ENCODE measurements at regions not wholly inside any gene's neighbourhood (a gene's known extent, or its start where the extent isn't known, plus 50 kb on each side); places are given as distances from the start of the nearest gene placed in this dataset.

DNA sequence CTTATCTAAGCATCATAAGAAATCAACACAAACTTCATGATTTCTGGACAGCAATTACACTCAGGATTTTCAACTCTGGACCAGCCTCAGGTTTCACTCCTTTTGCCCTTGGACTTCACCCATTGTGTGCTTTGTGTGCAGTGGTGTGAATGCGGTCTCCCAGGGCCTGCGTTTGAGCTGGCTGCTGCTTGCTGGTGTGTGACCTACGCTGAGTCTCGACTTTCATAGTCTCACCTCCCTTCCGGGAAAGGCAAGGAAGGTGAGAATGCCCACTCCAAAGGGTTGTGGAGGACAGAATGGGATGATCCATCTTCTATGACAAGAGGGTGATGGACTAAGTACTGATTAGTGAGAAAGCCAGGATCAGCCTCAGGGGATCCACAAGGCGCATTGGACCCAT lies 228.8 kb downstream of the C12orf75 start:
- Histone ChIP-seq H3K36me3 (ENCODE audit: control insufficient read depth in 2 of 2, insufficient read depth in 2 of 2, low read length in 1 of 2) (no peaks in the 10 kb centered on the region), H3K9me3 (replicated peaks; ENCODE audit: control insufficient read depth, insufficient read depth, low read length) (no peaks in the 10 kb centered on the region), H3K27ac (ENCODE audit: control insufficient read depth, insufficient read depth) (no peak overlapping the region), H3K4me2 (ENCODE audit: control insufficient read depth, insufficient read depth) (no peak overlapping the region), H3K79me2 (ENCODE audit: control insufficient read depth, insufficient read depth, low read length) (no peaks in the 10 kb centered on the region), H4K20me1 (ENCODE audit: control insufficient read depth, insufficient read depth) (no peaks in the 10 kb centered on the region), H2AFZ (ENCODE audit: control insufficient read depth, low read depth, low read length) (no peak overlapping the region), H3K9ac (ENCODE audit: control insufficient read depth, insufficient read depth, low read length) (no peak overlapping the region), H3K4me3 (no peak overlapping the region), H3K27me3 (replicated peaks in 1 of 2; ENCODE audit: control insufficient read depth in 2 of 2, insufficient read depth in 2 of 2, low read length in 1 of 2) (no peaks in the 10 kb centered on the region), H3K4me1 (ENCODE audit: control insufficient read depth, insufficient read depth, low read length) (no peaks in the 10 kb centered on the region)
- RAD21 ChIA-PET (ENCODE audit: unreplicated experiment) = no interaction called here
- intact Hi-C loops (cut with micrococcal nuclease; ENCODE audit: unreplicated experiment) (no loop called here), in situ Hi-C loops (cut with MboI) (no loop called here)
- no peak for ATAC-seq
- 42% methylated on average over 6 of the region's 6 CpGs for WGBS (ENCODE audit: insufficient coverage, insufficient replicate concordance, low lambda C conversion rate, missing lambda C conversion rate)
- no peak for TF ChIP-seq IKZF2 (IDR thresholded peaks at IDR 0.05)
- no TSS peak for BruUV-seq (replicated peaks)
- POLR2A ChIA-PET = no interaction called here
- SMC1A ChIA-PET (ENCODE audit: uncharacterized antibody, unreplicated experiment) = no interaction called here
- CTCF ChIA-PET = interaction anchor here (0.7 kb wide), 1 partner anchor 381 kb away, joined by 3 read pairs; no protein-coding TSS in a partner anchor
- no peak for FAIRE-seq
- no peak for DNase-seq (ENCODE audit: low read depth, low spot score)

- no peak for DNase-seq (ENCODE audit: low read depth, low spot score)
- no peak for ATAC-seq
- H3K36me3 ChIP-seq (ENCODE audit: control insufficient read depth in 2 of 2, insufficient read depth in 2 of 2, low read length in 1 of 2) = no peaks in the 10 kb centered on the region
- no peak for FAIRE-seq
- H4K20me1 ChIP-seq (ENCODE audit: control insufficient read depth, insufficient read depth) = no peaks in the 10 kb centered on the region
- H3K27ac ChIP-seq (ENCODE audit: control insufficient read depth, insufficient read depth) = no peak overlapping the region
- intact Hi-C loops (cut with micrococcal nuclease; ENCODE audit: unreplicated experiment) (no loop called here), in situ Hi-C loops (cut with MboI) (no loop called here)
- no peak overlapping the region for H2AFZ ChIP-seq (ENCODE audit: control insufficient read depth, low read depth, low read length)
- no peaks in the 10 kb centered on the region for H3K9me3 ChIP-seq (replicated peaks; ENCODE audit: control insufficient read depth, insufficient read depth, low read length)
- WGBS (ENCODE audit: insufficient coverage, insufficient replicate concordance, low lambda C conversion rate, missing lambda C conversion rate) = 5% methylated on average over 7 of the region's 7 CpGs
- no peak overlapping the region for H3K9ac ChIP-seq (ENCODE audit: control insufficient read depth, insufficient read depth, low read length)
- H3K79me2 ChIP-seq (ENCODE audit: control insufficient read depth, insufficient read depth, low read length) = no peaks in the 10 kb centered on the region
- H3K4me3 ChIP-seq = no peak overlapping the region
- POLR2A ChIA-PET = no interaction called here
- no peaks in the 10 kb centered on the region for H3K4me1 ChIP-seq (ENCODE audit: control insufficient read depth, insufficient read depth, low read length)
- H3K27me3 ChIP-seq (replicated peaks in 1 of 2; ENCODE audit: control insufficient read depth in 2 of 2, insufficient read depth in 2 of 2, low read length in 1 of 2) = no peaks in the 10 kb centered on the region
- RAD21 ChIA-PET (ENCODE audit: unreplicated experiment) = no interaction called here
- H3K4me2 ChIP-seq (ENCODE audit: control insufficient read depth, insufficient read depth) = no peak overlapping the region
- BruUV-seq (replicated peaks) = no TSS peak
- CTCF ChIA-PET = no interaction called here
- SMC1A ChIA-PET (ENCODE audit: uncharacterized antibody, unreplicated experiment) = no interaction called here
- TF ChIP-seq, protein P1, sequence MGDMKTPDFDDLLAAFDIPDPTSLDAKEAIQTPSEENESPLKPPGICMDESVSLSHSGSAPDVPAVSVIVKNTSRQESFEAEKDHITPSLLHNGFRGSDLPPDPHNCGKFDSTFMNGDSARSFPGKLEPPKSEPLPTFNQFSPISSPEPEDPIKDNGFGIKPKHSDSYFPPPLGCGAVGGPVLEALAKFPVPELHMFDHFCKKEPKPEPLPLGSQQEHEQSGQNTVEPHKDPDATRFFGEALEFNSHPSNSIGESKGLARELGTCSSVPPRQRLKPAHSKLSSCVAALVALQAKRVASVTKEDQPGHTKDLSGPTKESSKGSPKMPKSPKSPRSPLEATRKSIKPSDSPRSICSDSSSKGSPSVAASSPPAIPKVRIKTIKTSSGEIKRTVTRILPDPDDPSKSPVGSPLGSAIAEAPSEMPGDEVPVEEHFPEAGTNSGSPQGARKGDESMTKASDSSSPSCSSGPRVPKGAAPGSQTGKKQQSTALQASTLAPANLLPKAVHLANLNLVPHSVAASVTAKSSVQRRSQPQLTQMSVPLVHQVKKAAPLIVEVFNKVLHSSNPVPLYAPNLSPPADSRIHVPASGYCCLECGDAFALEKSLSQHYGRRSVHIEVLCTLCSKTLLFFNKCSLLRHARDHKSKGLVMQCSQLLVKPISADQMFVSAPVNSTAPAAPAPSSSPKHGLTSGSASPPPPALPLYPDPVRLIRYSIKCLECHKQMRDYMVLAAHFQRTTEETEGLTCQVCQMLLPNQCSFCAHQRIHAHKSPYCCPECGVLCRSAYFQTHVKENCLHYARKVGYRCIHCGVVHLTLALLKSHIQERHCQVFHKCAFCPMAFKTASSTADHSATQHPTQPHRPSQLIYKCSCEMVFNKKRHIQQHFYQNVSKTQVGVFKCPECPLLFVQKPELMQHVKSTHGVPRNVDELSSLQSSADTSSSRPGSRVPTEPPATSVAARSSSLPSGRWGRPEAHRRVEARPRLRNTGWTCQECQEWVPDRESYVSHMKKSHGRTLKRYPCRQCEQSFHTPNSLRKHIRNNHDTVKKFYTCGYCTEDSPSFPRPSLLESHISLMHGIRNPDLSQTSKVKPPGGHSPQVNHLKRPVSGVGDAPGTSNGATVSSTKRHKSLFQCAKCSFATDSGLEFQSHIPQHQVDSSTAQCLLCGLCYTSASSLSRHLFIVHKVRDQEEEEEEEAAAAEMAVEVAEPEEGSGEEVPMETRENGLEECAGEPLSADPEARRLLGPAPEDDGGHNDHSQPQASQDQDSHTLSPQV (IDR thresholded peaks at IDR 0.05) = no peak
- TF ChIP-seq ESRRA (IDR thresholded peaks at IDR 0.05; ENCODE audit: low read length) (no peak), HDAC6 (IDR thresholded peaks at IDR 0.05; ENCODE audit: unreplicated experiment) (no peak), SREBF1 (IDR thresholded peaks at IDR 0.05; ENCODE audit: low read length) (no peak)
- TF ChIP-seq, protein P2, sequence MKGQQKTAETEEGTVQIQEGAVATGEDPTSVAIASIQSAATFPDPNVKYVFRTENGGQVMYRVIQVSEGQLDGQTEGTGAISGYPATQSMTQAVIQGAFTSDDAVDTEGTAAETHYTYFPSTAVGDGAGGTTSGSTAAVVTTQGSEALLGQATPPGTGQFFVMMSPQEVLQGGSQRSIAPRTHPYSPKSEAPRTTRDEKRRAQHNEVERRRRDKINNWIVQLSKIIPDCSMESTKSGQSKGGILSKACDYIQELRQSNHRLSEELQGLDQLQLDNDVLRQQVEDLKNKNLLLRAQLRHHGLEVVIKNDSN (IDR thresholded peaks at IDR 0.05; ENCODE audit: borderline replicate concordance, extremely low read length, insufficient read depth, low read depth, low read length) = no peak
Measured at GRCh38 chr12:105561546-105562198, 231.2 kb downstream of the C12orf75 start.
